ENCODE measurements at regions not wholly inside any gene's neighbourhood (a gene's known extent, or its start where the extent isn't known, plus 50 kb on each side); places are given as distances from the start of the nearest gene placed in this dataset.
A peak's percentile ranks its signal among the peaks of the same experiment; 100 is the strongest.
"Not testable (repeated sequence)": the region's sequence is repeated elsewhere in the genome, so short reads cannot be mapped to it uniquely, and the experiment has no call there.

DNA sequence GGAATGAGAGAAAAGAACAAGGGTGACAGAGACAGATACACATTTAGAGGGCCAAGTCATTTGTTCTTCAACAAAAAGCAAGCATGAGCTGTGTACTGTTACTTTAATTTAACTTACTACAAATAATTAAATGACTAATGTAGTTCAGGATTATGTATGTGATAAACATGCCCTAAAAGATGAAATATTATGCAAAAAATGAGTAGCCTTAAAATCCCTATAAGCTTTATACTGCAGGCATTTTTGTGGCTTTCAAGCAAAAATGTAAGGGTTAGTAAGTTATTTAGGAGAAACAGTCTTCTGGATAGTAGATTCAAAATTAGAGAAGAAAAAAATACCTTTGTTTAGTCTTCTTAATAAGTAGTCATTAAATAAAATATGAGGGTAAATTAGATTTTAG lies 431.2 kb downstream of the CSNK1G3 start:
- no peak for DNase-seq (ENCODE audit: low read depth, low spot score)
- no peak overlapping the region for H3K27ac ChIP-seq
- no peak overlapping the region for H3K9ac ChIP-seq (ENCODE audit: insufficient read length)
- no peaks in the 10 kb centered on the region for H3K36me3 ChIP-seq (ENCODE audit: insufficient read depth, low read length)
- no peaks in the 10 kb centered on the region for H3K9me3 ChIP-seq (ENCODE audit: low read depth, low read length)
- H3K4me3 ChIP-seq: no peak overlapping the region
- no peak for TF ChIP-seq POLR2AphosphoS5 (IDR thresholded peaks at IDR 0.05; ENCODE audit: borderline replicate concordance, low read depth, low read length)
- TF ChIP-seq FOXP2 (optimal IDR thresholded peaks at IDR 0.05; ENCODE audit: control extremely low read depth, extremely low read length, insufficient read depth): no peak
- no peak for TF ChIP-seq EZH2 (IDR thresholded peaks at IDR 0.05)

- H3K9me3 ChIP-seq (ENCODE audit: low read depth, low read length): 0 out of 2 replicates have a peak, but pooled peaks cover 3% of the 10 kb centered on the region
- no peak for DNase-seq (ENCODE audit: low read depth, low spot score)
- TF ChIP-seq FOXP2 (optimal IDR thresholded peaks at IDR 0.05; ENCODE audit: control extremely low read depth, extremely low read length, insufficient read depth) (no peak), POLR2AphosphoS5 (IDR thresholded peaks at IDR 0.05; ENCODE audit: borderline replicate concordance, low read depth, low read length) (no peak), EZH2 (IDR thresholded peaks at IDR 0.05) (no peak)
- no peak overlapping the region for H3K9ac ChIP-seq (ENCODE audit: insufficient read length)
- H3K4me3 ChIP-seq: no peak overlapping the region
- H3K36me3 ChIP-seq (ENCODE audit: insufficient read depth, low read length): no peaks in the 10 kb centered on the region
- no peak overlapping the region for H3K27ac ChIP-seq
These were observed 428.4 kb downstream of the CSNK1G3 start for GRCh38 chr5:123940416-123940815.

- DNase-seq (ENCODE audit: low read depth, low spot score): no peak
- TF ChIP-seq FOXP2 (optimal IDR thresholded peaks at IDR 0.05; ENCODE audit: control extremely low read depth, extremely low read length, insufficient read depth) (no peak), EZH2 (IDR thresholded peaks at IDR 0.05) (no peak), POLR2AphosphoS5 (IDR thresholded peaks at IDR 0.05; ENCODE audit: borderline replicate concordance, low read depth, low read length) (no peak)
- H3K9ac ChIP-seq (ENCODE audit: insufficient read length): no peak overlapping the region
These were observed 425.3 kb downstream of the CSNK1G3 start for GRCh38 chr5:123937230-123937629.

GRCh38 chr5:123936548-123936947 lies 424.6 kb downstream of the CSNK1G3 start:
- Histone ChIP-seq H3K9ac (ENCODE audit: insufficient read length) (no peak overlapping the region), H3K9me3 (ENCODE audit: low read depth, low read length) (0 out of 2 replicates have a peak, but pooled peaks cover 3% of the 10 kb centered on the region), H3K4me3 (no peak overlapping the region), H3K27ac (no peak overlapping the region), H3K36me3 (ENCODE audit: insufficient read depth, low read length) (no peaks in the 10 kb centered on the region)
- DNase-seq (ENCODE audit: low read depth, low spot score): no peak
- TF ChIP-seq POLR2AphosphoS5 (IDR thresholded peaks at IDR 0.05; ENCODE audit: borderline replicate concordance, low read depth, low read length) (no peak), EZH2 (IDR thresholded peaks at IDR 0.05) (no peak), FOXP2 (optimal IDR thresholded peaks at IDR 0.05; ENCODE audit: control extremely low read depth, extremely low read length, insufficient read depth) (no peak)

More at GRCh38 chr5:123937230-123937629, 425.3 kb downstream of the CSNK1G3 start:
- Histone ChIP-seq H3K4me3 (no peak overlapping the region), H3K9me3 (ENCODE audit: low read depth, low read length) (0 out of 2 replicates have a peak, but pooled peaks cover 3% of the 10 kb centered on the region), H3K36me3 (ENCODE audit: insufficient read depth, low read length) (no peaks in the 10 kb centered on the region), H3K27ac (no peak overlapping the region)

DNA sequence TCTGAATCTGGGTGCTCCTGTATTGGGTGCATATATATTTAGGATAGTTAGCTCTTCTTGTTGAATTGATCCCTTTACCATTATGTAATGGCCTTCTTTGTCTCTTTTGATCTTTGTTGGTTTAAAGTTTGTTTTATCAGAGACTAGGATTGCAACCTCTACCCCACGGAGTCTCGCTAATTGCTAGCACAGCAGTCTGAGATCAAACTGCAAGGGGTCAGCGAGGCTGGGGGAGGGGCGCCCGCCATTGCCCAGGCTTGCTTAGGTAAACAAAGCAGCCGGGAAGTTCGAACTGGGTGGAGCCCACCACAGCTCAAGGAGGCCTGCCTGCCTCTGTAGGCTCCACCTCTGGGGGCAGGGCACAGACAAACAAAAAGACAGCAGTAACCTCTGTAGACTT lies 421.8 kb downstream of the CSNK1G3 start:
- H3K27ac ChIP-seq; H3K9me3 ChIP-seq (ENCODE audit: low read depth, low read length); H3K36me3 ChIP-seq (ENCODE audit: insufficient read depth, low read length); DNase-seq (ENCODE audit: low read depth, low spot score); H3K4me3 ChIP-seq; H3K9ac ChIP-seq (ENCODE audit: insufficient read length): not testable (repeated sequence)

DNA sequence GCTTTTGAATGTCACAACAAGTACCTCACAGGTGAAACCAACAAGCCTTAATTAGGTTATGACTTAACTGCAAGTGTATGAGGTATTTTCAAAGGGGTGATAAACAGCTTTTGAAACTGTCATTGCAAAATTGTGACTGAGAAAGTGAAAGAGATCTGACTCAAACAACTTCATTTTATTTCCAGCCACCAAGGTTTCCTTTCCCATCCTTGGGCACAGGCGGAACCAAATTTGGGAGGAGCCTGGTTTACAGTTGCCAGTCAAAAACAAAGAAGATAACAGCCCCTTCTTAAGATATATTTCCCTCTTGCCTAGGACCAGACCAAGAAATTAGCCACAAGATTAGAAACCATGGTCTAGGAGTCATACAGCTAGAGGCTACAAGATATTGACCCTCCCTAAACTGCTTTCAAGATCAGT lies 417.1 kb downstream of the CSNK1G3 start:
- no peak overlapping the region for H3K4me3 ChIP-seq
- no peak overlapping the region for H3K27ac ChIP-seq
- H3K9me3 ChIP-seq (ENCODE audit: low read depth, low read length): no peaks in the 10 kb centered on the region
- no peak for DNase-seq (ENCODE audit: low read depth, low spot score)
- TF ChIP-seq POLR2AphosphoS5 (IDR thresholded peaks at IDR 0.05; ENCODE audit: borderline replicate concordance, low read depth, low read length) (no peak), FOXP2 (optimal IDR thresholded peaks at IDR 0.05; ENCODE audit: control extremely low read depth, extremely low read length, insufficient read depth) (no peak), EZH2 (IDR thresholded peaks at IDR 0.05) (no peak)
- no peak overlapping the region for H3K9ac ChIP-seq (ENCODE audit: insufficient read length)
- no peaks in the 10 kb centered on the region for H3K36me3 ChIP-seq (ENCODE audit: insufficient read depth, low read length)

DNA sequence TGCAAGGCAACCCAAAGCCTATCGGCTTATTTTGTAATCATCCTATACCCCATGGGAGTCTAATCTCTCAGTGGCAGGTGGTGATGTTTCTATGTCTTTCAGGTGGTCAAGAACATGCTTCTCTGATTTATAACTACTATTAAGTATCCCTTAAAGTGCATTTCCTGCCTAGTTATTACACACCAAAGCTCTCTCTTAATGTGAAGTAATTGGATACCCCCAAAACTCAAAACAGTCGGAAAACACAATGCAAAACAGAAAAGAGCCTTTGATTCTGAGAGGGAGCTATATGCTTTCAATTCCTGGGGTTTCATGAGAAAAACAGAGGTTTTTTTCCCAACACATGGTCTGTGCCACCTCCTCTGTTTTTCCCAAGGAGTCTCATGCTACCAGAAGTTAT lies 416.4 kb downstream of the CSNK1G3 start:
- DNase-seq (ENCODE audit: low read depth, low spot score): no peak
- Histone ChIP-seq H3K9me3 (ENCODE audit: low read depth, low read length) (no peaks in the 10 kb centered on the region), H3K27ac (no peak overlapping the region), H3K9ac (ENCODE audit: insufficient read length) (no peak overlapping the region), H3K4me3 (no peak overlapping the region), H3K36me3 (ENCODE audit: insufficient read depth, low read length) (no peaks in the 10 kb centered on the region)
- TF ChIP-seq FOXP2 (optimal IDR thresholded peaks at IDR 0.05; ENCODE audit: control extremely low read depth, extremely low read length, insufficient read depth): no peak
- no peak for TF ChIP-seq EZH2 (IDR thresholded peaks at IDR 0.05)
- TF ChIP-seq POLR2AphosphoS5 (IDR thresholded peaks at IDR 0.05; ENCODE audit: borderline replicate concordance, low read depth, low read length): no peak

- no peaks in the 10 kb centered on the region for H3K9me3 ChIP-seq (ENCODE audit: low read depth, low read length)
- TF ChIP-seq EZH2 (IDR thresholded peaks at IDR 0.05) (no peak), POLR2AphosphoS5 (IDR thresholded peaks at IDR 0.05; ENCODE audit: borderline replicate concordance, low read depth, low read length) (no peak), FOXP2 (optimal IDR thresholded peaks at IDR 0.05; ENCODE audit: control extremely low read depth, extremely low read length, insufficient read depth) (no peak)
- no peaks in the 10 kb centered on the region for H3K36me3 ChIP-seq (ENCODE audit: insufficient read depth, low read length)
- H3K9ac ChIP-seq (ENCODE audit: insufficient read length): no peak overlapping the region
- H3K4me3 ChIP-seq: no peak overlapping the region
- H3K27ac ChIP-seq: no peak overlapping the region
- DNase-seq (ENCODE audit: low read depth, low spot score): no peak
These were observed 409.2 kb downstream of the CSNK1G3 start for GRCh38 chr5:123921193-123921592.

- Histone ChIP-seq H3K9ac (ENCODE audit: insufficient read length) (no peak overlapping the region), H3K36me3 (ENCODE audit: insufficient read depth, low read length) (no peaks in the 10 kb centered on the region), H3K27ac (no peak overlapping the region), H3K4me3 (peak overlapping the region; percentile 30; the same call in 1 of the 2 replicates), H3K9me3 (ENCODE audit: low read depth, low read length) (0 out of 2 replicates have a peak, but pooled peaks cover 6% of the 10 kb centered on the region)
- TF ChIP-seq FOXP2 (optimal IDR thresholded peaks at IDR 0.05; ENCODE audit: control extremely low read depth, extremely low read length, insufficient read depth) (no peak), EZH2 (IDR thresholded peaks at IDR 0.05) (no peak), POLR2AphosphoS5 (IDR thresholded peaks at IDR 0.05; ENCODE audit: borderline replicate concordance, low read depth, low read length) (no peak; the same call in 1 of the 2 replicates)
- DNase-seq (ENCODE audit: low read depth, low spot score): peak; percentile 61
These were observed 404.6 kb downstream of the CSNK1G3 start for GRCh38 chr5:123916345-123917121.
